DMS114 treated with DMSO at 0.1 percent for 48 hours (cell line): ENCODE measurements at regions not wholly inside any gene's neighbourhood (a gene's known extent, or its start where the extent isn't known, plus 50 kb on each side); places are given as distances from the start of the nearest gene placed in this dataset.

Source experiments
- DNase-seq: peaks from one replicate; lab custom pipeline; 2025; ENCODE audit not compliant: unreplicated experiment; lab: John Stamatoyannopoulos, UW

DNA sequence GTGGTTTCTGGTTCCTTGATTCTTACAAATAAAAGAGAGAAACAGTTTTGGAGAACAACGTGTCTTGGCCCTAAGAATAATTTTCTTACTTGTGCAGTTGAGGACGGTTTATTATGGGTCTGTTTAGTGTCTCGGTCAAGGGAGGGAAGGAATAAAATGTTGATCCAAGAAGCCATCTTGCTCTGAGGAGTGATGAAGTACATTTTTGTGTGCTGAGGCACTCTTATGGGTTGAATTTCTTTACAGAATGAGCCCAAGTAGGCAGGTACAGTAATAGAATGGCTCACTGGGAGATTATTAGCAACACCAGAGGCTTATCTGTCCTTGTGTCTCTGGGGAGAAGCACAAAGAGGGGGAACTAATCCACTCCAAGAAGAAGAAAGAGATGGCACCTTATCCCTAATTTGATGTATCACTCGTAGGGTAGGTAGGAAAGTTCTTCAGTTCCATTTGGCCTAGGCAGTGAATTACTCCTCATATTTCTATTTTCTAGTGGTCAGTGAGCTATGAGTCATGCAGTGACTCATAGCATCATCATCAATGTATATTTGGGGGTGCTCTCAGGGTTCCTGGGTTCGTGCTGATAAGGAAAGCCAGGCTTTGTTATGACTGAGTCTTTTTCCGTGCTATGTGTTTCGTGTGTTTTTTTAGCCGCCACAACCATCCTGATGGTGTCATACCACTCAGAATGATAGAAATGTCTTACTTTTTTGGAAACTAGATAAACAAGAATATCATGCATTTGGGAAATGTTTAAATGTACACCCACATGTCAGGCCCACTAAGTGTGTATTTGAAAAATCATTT is 250.1 kb upstream of the CTAGE1 start:
- DNase-seq = no peak

GRCh38 chr18:22668496-22668895 is 250.8 kb upstream of the CTAGE1 start:
- DNase-seq = no peak

DNA sequence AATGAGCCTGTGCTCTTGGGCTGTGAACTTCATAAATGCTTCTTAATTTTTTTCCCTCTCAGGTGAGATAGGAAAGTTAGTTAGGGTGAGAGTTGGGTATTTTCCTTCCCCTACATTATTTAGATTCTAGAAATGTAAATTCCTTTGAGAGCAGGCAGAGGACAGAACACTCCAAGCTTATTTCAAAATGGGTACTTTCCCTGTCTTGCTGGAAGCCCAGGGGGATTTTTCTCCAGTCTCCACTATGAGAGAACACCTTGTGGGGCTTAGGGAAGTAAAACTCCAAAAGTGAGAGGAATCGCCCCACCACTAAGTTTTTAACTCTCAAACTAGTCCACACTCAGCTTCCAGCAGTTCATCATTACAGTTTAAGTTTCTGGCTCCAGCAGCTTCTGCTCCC is 253.2 kb upstream of the CTAGE1 start:
- DNase-seq = no peak

DNA sequence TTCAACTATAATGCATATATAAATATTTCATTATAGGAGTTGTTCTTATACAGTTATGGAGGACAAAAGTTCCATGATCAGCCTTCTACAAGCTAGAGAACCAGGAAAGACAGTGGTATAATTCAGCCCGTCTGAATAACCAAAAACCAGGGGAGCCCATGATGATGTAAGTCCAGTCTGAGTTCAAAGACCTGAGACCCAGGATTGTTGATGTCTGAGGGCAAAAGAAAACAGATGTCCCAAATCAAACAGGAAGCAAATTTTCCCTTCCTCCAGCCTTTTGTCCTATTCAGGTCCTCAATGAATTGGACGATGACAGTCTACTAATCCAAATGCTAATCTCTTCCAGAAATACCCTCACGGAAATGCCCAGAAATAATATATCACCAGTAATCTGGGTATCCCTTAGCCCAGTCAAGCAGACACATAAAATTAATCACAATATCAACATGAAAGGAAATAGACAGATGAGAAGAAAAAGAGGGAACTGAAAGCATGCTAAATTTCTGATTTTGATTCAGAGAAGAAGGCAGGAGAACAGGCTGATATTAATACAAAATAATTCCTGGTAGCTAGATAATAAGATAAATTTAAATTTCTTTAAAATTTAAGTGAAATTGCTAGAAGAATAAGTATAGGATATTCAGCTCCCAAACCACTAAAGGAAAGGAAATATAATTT is 255.6 kb upstream of the CTAGE1 start:
- no peak for DNase-seq

GRCh38 chr18:22674272-22674671 is 256.6 kb upstream of the CTAGE1 start:
- DNase-seq = no peak

DNA sequence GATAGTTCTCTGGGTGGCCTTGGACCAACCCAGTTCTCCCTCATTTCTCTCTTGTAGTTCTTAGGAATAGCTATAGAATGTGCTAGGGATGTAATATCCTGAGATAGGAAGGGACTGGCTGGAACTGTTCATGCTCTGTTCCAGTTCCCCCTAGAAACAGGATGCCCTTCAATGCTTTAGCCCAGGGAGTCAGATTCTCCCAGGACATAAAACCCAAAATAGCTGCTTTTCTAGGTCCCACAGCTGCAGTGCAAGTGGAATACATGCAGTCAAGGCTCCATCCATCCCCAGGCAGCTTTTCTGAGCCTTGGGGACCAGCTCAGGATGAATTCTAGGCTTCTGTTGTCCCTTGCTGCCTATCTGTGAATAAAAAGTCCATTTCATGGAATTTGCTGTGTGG is 257.3 kb upstream of the CTAGE1 start:
- no peak for DNase-seq

GRCh38 chr18:22676423-22676822 is 256.7 kb upstream of the RBBP8 start:
- no peak for DNase-seq

DNA sequence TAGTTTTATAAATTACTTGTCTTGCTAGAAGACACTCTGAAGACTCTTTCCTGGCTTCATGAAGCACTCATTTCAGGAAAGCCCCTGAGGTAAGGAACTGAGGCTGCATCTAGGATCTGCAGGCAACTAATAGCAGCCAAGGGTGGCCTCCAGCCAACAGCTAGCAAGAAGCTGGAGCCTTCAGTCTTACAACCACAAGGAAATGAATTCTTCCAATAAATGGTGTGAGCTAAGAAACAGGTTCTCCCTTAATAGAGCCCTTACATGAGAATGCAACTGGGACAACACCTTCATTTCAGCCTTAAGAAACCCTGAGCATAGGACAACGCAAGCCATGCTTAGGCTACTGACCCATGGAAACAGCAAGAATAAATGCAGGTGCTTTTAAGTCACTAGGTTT is 254.6 kb upstream of the RBBP8 start:
- no peak for DNase-seq

DNA sequence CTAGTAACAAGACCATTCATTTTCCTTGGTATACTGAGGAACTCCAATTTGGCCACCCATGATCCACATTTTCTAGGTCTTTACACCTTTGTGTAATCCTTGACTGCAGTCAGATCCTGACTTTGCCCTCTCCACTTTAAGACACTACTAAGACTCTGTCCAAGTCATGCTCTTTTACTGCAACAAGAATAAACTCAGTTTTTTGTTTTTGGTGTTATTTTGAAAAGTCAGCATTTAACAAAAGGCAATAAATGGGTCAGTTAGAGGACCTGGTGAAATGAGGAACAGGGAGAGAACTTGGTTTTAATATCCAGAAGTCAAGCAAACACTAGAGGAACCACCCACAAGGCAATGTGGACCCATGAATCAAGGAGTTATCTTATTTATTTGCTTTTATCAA is 252.2 kb upstream of the RBBP8 start:
- DNase-seq = no peak

GRCh38 chr18:22681908-22682307 is 251.2 kb upstream of the RBBP8 start:
- DNase-seq = no peak

DNA sequence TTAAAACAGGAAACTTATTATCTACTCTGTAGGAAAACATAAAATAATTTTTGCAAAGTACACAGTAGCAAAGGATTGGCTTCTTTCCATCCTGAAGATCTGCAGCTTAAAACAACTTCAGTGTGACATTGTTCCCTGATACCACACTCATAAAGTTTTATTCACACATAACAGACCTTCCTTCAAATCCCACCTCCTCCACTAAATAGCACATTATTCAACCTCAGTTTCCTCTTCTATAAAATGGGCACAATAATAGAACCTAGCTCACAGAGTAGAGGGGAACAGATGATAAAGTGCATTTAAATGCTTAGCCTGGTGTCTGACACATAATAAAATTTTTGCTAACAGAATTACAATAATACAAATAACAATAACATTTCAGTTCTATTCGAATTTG is 250.4 kb upstream of the RBBP8 start:
- no peak for DNase-seq

- DNase-seq = no peak
These were observed 249.9 kb upstream of the RBBP8 start for GRCh38 chr18:22683196-22683676.

DNA sequence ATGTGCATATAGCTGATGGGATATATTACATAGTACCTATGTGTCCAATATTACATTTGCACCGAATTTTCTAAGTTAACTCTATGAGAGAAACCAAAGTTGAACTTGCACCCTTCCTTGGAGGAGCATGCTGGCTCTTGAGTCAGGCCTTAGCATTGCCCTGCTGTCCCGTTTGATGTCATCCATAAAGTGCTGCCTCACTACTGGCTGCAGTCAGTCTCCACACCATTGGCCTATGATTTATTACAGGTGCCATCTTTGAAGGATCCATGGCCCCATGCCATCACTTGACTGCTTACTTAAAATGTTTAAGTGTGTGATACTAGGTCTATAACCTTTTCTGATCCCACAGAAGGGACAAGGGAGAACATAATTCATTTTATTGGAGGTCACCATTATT is 249.3 kb upstream of the RBBP8 start:
- no peak for DNase-seq

GRCh38 chr18:22684268-22684667 is 248.9 kb upstream of the RBBP8 start:
- DNase-seq = no peak

GRCh38 chr18:22685788-22686187 is 247.3 kb upstream of the RBBP8 start:
- no peak for DNase-seq

GRCh38 chr18:22687892-22688680 is 245.0 kb upstream of the RBBP8 start:
- DNase-seq = no peak

GRCh38 chr18:22688877-22689496 is 244.1 kb upstream of the RBBP8 start:
- DNase-seq = no peak

DNA sequence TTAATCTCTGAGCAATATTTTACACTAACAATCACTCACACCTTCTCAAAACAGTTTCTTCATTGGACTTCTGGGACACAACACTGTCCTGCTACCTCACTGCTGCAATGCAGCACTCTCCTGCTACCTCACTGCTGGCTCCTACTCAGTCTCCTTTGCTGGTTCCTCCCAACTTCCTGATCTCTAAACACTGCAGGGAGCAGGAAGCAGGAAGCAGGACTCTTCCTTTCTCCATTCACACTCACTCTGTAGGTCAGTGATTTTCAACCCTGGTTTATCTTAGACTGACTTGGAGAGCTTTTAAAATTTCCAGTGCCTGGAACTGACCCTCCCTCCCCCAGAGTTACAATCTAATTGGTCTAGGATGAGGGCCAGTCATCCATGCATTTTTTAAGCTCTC is 243.4 kb upstream of the RBBP8 start:
- no peak for DNase-seq

GRCh38 chr18:22690556-22690955 is 242.6 kb upstream of the RBBP8 start:
- no peak for DNase-seq

DNA sequence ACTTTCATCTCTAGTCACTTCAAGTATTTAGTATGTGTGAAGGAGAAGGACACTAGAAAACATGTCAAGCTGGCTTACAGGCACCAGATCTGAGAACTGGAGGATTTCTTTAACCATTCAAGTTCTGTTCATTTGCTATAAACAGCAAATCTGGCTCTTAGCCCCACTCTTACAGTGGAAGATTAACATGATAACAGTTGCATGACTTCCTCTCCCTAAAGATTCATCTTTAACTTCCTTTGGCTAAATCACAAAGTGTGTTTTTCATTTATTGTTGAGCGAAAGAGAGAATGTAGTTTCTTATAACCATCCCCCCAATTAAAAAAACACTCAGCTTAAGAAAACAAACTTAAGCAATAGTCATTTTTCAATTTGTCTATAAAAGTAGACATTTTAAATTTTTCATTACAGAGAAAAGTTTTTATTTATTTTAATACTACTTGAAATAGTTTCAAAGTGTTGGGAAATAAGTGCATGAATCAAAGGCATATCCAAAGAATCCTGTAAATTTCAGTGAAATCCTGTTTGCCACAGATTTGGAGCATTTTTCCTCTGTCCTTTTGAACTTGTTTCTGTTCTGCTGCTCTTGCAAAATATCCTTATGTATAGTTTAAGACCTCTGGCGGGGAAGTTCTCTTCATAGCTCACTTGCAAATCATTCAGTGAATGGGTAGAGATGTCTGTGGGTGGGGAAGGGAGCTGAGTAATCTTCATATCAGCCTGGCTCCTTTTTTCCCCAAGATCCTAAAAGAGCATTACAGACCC is 241.0 kb upstream of the RBBP8 start:
- no peak for DNase-seq

DNA sequence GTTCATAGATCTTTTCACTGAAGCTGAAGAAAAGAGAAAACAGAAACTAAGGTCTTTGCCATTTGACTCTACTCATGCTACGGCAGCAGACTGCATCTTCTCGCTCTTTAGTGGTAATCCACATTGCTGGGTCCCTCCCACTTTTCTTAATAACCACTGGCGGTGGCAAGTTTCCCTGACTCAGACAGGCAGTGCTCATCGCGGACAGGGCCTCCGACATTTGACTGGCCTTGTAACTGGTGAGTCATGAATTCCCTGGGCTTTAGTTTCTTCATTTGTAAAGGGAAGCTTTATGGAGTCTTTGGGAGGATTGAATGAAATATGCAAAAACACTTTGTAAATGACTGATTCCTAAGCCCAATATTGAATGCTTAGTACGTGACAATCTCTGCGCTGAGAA is 238.2 kb upstream of the RBBP8 start:
- no peak for DNase-seq
